ENCODE measurements at regions not wholly inside any gene's neighbourhood (a gene's known extent, or its start where the extent isn't known, plus 50 kb on each side); places are given as distances from the start of the nearest gene placed in this dataset.

GRCh38 chr5:125581311-125581710 is 834.9 kb upstream of the ZNF608 start:
- Histone ChIP-seq H3K79me2 (ENCODE audit: insufficient read depth, low read depth, low read length) (no peaks in the 10 kb centered on the region), H4K20me1 (ENCODE audit: insufficient read depth, low read length) (no peaks in the 10 kb centered on the region), H3K9me3 (ENCODE audit: low read length) (no peaks in the 10 kb centered on the region), H3K27ac (ENCODE audit: low read depth, low read length, poor library complexity, severe bottlenecking) (no peak overlapping the region), H2AFZ (ENCODE audit: low read length) (no peak overlapping the region), H3K36me3 (ENCODE audit: insufficient read depth, low read length) (no peaks in the 10 kb centered on the region), H3K4me1 (ENCODE audit: insufficient read depth, low read length, poor library complexity, severe bottlenecking) (no peaks in the 10 kb centered on the region), H3K4me2 (ENCODE audit: low read length) (no peak overlapping the region), H3K9me2 (ENCODE audit: insufficient read depth, low read length) (no peaks in the 10 kb centered on the region), H3K4me3 (ENCODE audit: low read depth, low read length, poor library complexity, severe bottlenecking) (no peak overlapping the region)
- ChIA-PET CTCF (ENCODE audit: unreplicated experiment) (no interaction called here), POLR2A (interaction anchor here (1.0 to 1.1 kb wide), 2 partner anchors 8 to 56 kb away, joined by 3 to 4 read pairs; no protein-coding TSS in a partner anchor)
- no peak for DNase-seq (ENCODE audit: low spot score)
- BruUV-seq (replicated peaks), result no TSS peak
- TF ChIP-seq, protein P1, sequence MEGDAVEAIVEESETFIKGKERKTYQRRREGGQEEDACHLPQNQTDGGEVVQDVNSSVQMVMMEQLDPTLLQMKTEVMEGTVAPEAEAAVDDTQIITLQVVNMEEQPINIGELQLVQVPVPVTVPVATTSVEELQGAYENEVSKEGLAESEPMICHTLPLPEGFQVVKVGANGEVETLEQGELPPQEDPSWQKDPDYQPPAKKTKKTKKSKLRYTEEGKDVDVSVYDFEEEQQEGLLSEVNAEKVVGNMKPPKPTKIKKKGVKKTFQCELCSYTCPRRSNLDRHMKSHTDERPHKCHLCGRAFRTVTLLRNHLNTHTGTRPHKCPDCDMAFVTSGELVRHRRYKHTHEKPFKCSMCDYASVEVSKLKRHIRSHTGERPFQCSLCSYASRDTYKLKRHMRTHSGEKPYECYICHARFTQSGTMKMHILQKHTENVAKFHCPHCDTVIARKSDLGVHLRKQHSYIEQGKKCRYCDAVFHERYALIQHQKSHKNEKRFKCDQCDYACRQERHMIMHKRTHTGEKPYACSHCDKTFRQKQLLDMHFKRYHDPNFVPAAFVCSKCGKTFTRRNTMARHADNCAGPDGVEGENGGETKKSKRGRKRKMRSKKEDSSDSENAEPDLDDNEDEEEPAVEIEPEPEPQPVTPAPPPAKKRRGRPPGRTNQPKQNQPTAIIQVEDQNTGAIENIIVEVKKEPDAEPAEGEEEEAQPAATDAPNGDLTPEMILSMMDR (conservative IDR thresholded peaks at IDR 0.05; ENCODE audit: low read length), result no peak
- TF ChIP-seq EZH2phosphoT487 (IDR thresholded peaks at IDR 0.05; ENCODE audit: borderline replicate concordance, low read depth, low read length), result no peak
- intact Hi-C loops (cut with micrococcal nuclease; ENCODE audit: unreplicated experiment), result no loop called here

DNA sequence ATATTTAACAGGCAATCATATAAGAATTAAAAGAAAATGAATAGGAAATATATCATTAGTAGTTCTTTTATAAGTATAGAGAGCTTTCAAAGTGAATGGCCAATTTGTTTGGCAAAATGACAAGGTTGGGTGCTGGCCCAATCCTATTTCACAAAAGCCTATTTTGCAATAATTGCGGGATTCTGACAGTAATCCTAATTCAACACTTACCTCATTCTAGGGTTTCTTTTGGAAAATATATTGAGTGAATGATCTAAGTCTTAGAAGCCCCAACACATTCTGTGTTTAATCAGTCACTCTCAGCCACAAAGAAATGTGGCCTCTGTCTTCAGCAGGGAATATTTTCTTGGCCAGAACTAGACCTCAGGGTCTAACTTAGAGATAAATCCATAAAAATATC is 835.9 kb upstream of the ZNF608 start:
- no peaks in the 10 kb centered on the region for H3K9me3 ChIP-seq (ENCODE audit: low read length)
- no peaks in the 10 kb centered on the region for H3K79me2 ChIP-seq (ENCODE audit: insufficient read depth, low read depth, low read length)
- ChIA-PET POLR2A (interaction anchor here (1.1 kb wide), 1 partner anchor 9 kb away, joined by 3 read pairs; no protein-coding TSS in a partner anchor), CTCF (ENCODE audit: unreplicated experiment) (no interaction called here)
- intact Hi-C loops (cut with micrococcal nuclease; ENCODE audit: unreplicated experiment), result no loop called here
- no peak for DNase-seq (ENCODE audit: low spot score)
- no peaks in the 10 kb centered on the region for H4K20me1 ChIP-seq (ENCODE audit: insufficient read depth, low read length)
- H3K9me2 ChIP-seq (ENCODE audit: insufficient read depth, low read length), result no peaks in the 10 kb centered on the region
- no TSS peak for BruUV-seq (replicated peaks)
- H3K4me1 ChIP-seq (ENCODE audit: insufficient read depth, low read length, poor library complexity, severe bottlenecking), result no peaks in the 10 kb centered on the region
- TF ChIP-seq, protein P1 (conservative IDR thresholded peaks at IDR 0.05; ENCODE audit: low read length), result no peak
- TF ChIP-seq EZH2phosphoT487 (IDR thresholded peaks at IDR 0.05; ENCODE audit: borderline replicate concordance, low read depth, low read length), result no peak
- H3K36me3 ChIP-seq (ENCODE audit: insufficient read depth, low read length), result no peaks in the 10 kb centered on the region
- H3K4me3 ChIP-seq (ENCODE audit: low read depth, low read length, poor library complexity, severe bottlenecking), result no peak overlapping the region
- no peak overlapping the region for H3K4me2 ChIP-seq (ENCODE audit: low read length)
- H3K27ac ChIP-seq (ENCODE audit: low read depth, low read length, poor library complexity, severe bottlenecking), result no peak overlapping the region
- no peak overlapping the region for H2AFZ ChIP-seq (ENCODE audit: low read length)

DNA sequence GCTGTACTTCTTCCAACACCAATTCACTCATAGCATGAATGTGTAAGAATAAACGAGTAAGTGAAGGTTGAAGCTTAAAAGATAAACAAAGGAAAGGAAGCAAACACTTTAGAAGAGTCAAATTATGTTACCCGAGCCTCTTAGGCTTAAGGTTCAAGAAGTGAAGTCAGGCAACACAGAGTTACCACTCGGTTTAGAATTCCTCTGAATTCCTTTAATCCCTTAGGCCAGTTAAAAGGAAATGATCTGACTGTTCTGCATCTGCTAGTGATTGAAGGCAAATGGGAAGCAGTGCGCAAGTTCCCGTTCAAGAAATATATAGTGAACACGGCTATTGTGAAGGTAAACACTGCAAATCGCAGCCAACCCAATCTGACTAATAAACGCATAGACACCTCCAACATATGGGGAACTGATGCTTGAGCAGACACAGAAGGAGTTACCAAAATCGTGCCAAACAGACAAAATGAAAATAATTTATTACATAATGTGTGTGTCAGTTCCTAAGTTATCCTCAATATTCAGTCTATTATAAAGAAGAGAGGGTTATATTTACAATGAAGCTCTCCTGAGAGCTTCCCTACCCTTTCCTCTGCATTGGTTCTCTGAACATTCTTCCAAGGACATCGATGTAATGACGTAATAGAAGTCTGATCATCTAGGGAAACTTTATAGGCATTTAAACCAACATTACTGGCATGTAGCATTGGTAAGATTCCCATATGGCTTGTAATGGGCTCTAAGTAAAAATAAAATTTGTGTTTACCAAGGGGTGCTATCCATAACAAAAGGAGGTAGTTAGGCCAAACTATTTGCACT is 837.1 kb upstream of the ZNF608 start:
- Histone ChIP-seq H3K36me3 (ENCODE audit: insufficient read depth, low read length) (no peaks in the 10 kb centered on the region), H2AFZ (ENCODE audit: low read length) (no peak overlapping the region), H4K20me1 (ENCODE audit: insufficient read depth, low read length) (no peaks in the 10 kb centered on the region), H3K4me1 (ENCODE audit: insufficient read depth, low read length, poor library complexity, severe bottlenecking) (no peaks in the 10 kb centered on the region), H3K4me3 (ENCODE audit: low read depth, low read length, poor library complexity, severe bottlenecking) (no peak overlapping the region), H3K79me2 (ENCODE audit: insufficient read depth, low read depth, low read length) (no peaks in the 10 kb centered on the region), H3K27ac (ENCODE audit: low read depth, low read length, poor library complexity, severe bottlenecking) (no peak overlapping the region), H3K9me3 (ENCODE audit: low read length) (no peaks in the 10 kb centered on the region), H3K4me2 (ENCODE audit: low read length) (no peak overlapping the region), H3K9me2 (ENCODE audit: insufficient read depth, low read length) (no peaks in the 10 kb centered on the region)
- TF ChIP-seq, protein P1 (conservative IDR thresholded peaks at IDR 0.05; ENCODE audit: low read length), result no peak
- no peak for TF ChIP-seq EZH2phosphoT487 (IDR thresholded peaks at IDR 0.05; ENCODE audit: borderline replicate concordance, low read depth, low read length)
- BruUV-seq (replicated peaks), result no TSS peak
- intact Hi-C loops (cut with micrococcal nuclease; ENCODE audit: unreplicated experiment), result no loop called here
- no peak for DNase-seq (ENCODE audit: low spot score)
- ChIA-PET CTCF (ENCODE audit: unreplicated experiment) (no interaction called here), POLR2A (no interaction called here)
